Activated CD4-positive, alpha-beta T cell treated with anti-CD3 and anti-CD28 coated beads for 36 hours (primary cell): ENCODE measurements at regions not wholly inside any gene's neighbourhood (a gene's known extent, or its start where the extent isn't known, plus 50 kb on each side); places are given as distances from the start of the nearest gene placed in this dataset.

Source experiments
- ATAC-seq: fragments of 200-7000 bp; cut with Tn5 transposase; one replicate; pipeline ENCODE4 v1.10.0; 2021; ENCODE audit warnings: mild to moderate bottlenecking, moderate library complexity
- CTCF ChIA-PET: fragments of 350-600 bp; sonication (Branson Sonifier 250); formaldehyde crosslinking; loops from one replicate; lab custom pipeline; 2021; ENCODE audit warnings: antibody characterized with exemption; lab: Charles Lee
- POLR2A ChIA-PET: fragments of 350-600 bp; sonication (Branson Sonifier 250); formaldehyde crosslinking; loops from one replicate; lab custom pipeline; 2021; ENCODE audit warnings: antibody characterized with exemption, inconsistent platforms; lab: Charles Lee
- DNase-seq: peaks from one replicate; pipeline ENCODE4 v3.0.0-alpha.2; 2020
- H3K27ac Mint-ChIP-seq: one replicate; pipeline ENCODE4 v1.8.0; 2021; ENCODE audit warnings: mixed read lengths
- H3K27me3 Mint-ChIP-seq: one replicate; pipeline ENCODE4 v1.8.0; 2021; ENCODE audit warnings: mixed read lengths
- H3K36me3 Mint-ChIP-seq: one replicate; pipeline ENCODE4 v1.8.0; 2021; ENCODE audit warnings: low read depth, mixed read lengths
- H3K4me1 Mint-ChIP-seq: one replicate; pipeline ENCODE4 v1.8.0; 2021; ENCODE audit warnings: mixed read lengths
- H3K4me3 Mint-ChIP-seq: one replicate; pipeline ENCODE4 v1.8.0; 2021; ENCODE audit warnings: mild to moderate bottlenecking, moderate library complexity, mixed read lengths
- H3K9me3 Mint-ChIP-seq: one replicate; pipeline ENCODE4 v1.8.0; 2021; ENCODE audit warnings: low read depth, mixed read lengths
- intact Hi-C, 2 experiments: fragments of 100-400 bp; cut with DNase I in 1 of 2; cut with micrococcal nuclease in 1 of 2; formaldehyde crosslinking; loops; one replicate each; pipeline versions ENCODE4 v1.14.2 to v1.15.1; 2022 to 2024; cut with DNase I, micrococcal nuclease

DNA sequence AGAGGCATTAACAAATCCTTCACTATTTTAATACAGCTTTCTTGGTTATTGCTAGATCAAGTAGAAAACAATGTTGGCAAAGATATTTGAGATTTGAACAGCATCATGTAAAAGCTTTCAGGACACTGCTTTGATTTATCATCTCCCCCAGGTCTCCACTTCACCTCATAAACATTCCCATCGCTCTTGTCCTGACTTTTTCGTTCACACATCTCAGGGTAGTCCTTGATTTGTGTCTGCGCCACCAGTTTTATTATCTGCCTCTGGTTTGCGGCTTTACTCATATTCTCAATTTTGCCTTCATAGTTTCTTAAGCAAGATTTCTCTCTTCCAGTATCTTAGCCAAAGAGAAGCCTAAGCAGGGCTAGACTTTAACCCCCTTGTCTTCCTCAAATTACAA is 63.5 kb upstream of the ROR1 start:
- Mint-ChIP-seq H3K27me3 (peaks cover 21% of the 10 kb centered on the region), H3K27ac (no peak overlapping the region), H3K9me3 (no peaks in the 10 kb centered on the region), H3K36me3 (no peaks in the 10 kb centered on the region), H3K4me3 (no peak overlapping the region), H3K4me1 (no peaks in the 10 kb centered on the region)
- ChIA-PET POLR2A (no interaction called here), CTCF (interaction anchor here (0.9 kb wide), 1 partner anchor 18 kb away, joined by 3 read pairs; no protein-coding TSS in a partner anchor)
- DNase-seq (no peak), ATAC-seq (no peak)
- intact Hi-C loops = no loop called here

DNA sequence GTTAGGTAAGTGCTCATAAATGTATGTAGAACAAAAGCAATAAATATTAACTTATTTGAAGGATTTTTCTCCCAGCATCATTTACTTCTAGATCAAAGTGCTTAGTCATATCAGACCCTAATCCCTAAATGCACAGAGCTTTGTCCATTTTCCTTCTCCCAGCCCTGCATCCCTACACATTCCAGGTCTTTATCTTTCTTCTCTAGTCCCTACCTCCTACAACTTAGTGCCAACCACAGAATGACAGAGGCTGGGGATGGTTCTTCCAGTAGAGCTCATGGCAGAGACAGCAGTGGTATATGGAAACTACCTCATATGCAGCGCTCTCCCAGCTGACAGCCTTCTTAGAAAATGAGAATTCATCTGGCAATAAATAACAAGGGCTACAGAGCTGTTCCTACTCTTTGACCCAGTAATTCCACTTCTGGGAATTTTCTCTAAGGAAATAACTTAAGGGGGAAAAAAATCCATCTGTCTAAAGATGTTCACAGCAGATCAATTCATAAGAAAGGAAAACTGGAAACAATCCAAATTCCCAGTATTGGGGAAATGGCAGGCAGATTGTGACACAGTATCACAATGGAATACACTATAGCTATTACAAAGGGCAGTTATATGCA is 62.9 kb upstream of the ROR1 start:
- no peak overlapping the region for H3K27ac Mint-ChIP-seq
- no peaks in the 10 kb centered on the region for H3K4me1 Mint-ChIP-seq
- peaks cover 19% of the 10 kb centered on the region for H3K27me3 Mint-ChIP-seq
- DNase-seq = no peak
- no peaks in the 10 kb centered on the region for H3K36me3 Mint-ChIP-seq
- H3K4me3 Mint-ChIP-seq = no peak overlapping the region
- no peak for ATAC-seq
- H3K9me3 Mint-ChIP-seq = no peaks in the 10 kb centered on the region
- ChIA-PET CTCF (no interaction called here), POLR2A (no interaction called here)
- intact Hi-C loops = no loop called here

DNA sequence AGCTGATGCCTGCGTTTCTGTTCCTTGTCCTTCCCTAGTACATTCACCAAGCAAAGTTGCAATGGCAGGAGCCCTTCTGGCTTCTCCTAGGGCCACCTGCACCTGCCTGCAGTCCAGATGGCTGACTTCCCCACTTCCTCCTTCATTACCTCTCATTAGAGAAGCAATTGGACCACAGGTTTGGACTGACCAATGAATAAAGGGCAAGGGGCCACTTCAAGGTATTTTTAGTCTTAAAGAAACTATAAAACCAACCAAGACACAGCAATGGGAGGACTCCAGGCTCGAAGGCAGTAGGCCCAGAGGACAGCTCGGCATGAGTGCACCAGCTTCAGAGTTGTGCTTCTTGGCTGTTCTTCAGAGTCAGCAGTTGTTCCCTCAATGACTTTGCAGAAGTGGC is 60.8 kb upstream of the ROR1 start:
- Mint-ChIP-seq H3K27me3 (peaks cover 14% of the 10 kb centered on the region), H3K4me1 (no peaks in the 10 kb centered on the region), H3K27ac (no peak overlapping the region), H3K4me3 (no peak overlapping the region), H3K9me3 (no peaks in the 10 kb centered on the region), H3K36me3 (no peaks in the 10 kb centered on the region)
- ChIA-PET POLR2A (no interaction called here), CTCF (no interaction called here)
- ATAC-seq (no peak), DNase-seq (no peak)
- intact Hi-C loops = no loop called here

DNA sequence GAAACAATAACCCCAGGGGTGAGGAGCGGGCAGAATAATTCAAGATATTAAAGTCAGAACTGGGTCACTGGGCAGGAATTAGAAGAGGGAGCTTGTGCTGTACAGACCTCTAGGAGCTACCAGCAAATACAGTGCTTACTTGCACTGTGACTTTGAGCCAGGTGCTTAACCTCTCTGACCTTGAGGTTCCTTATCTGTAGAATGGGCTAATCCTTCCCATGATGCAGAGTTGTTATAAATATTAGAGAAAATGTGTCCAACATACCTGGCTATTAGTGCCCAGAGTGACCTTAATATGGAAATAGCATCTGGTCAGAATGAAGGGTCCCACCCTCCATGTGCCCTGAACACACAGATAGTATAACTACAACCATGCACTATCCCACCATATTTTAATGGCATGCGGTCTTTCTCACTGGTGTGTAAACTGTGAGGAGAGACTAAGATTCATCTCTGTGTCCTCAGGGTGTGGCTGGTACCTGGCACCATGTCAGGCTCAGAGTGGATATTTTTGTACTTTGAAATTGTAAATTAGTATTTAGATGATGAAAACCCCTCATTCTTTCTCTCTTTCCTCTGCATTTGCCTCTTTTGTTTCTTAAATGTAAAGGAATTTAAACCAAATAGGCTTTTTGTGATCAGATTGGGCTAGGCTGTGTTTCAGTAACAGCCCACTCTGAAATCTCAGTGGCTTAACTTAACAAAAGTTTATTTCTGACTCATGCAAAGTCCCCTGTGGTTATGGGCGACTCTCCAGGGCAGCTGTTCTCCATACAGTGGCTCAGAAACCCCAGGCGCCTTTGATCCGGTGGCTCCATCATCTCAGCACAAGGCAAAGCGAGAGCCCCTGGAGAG is 60.0 kb upstream of the ROR1 start:
- ChIA-PET POLR2A (no interaction called here), CTCF (interaction anchor here (0.6 to 0.7 kb wide), 2 partner anchors 52 to 200 kb away, joined by 3 read pairs; no protein-coding TSS in a partner anchor)
- Mint-ChIP-seq H3K27me3 (peaks cover 9% of the 10 kb centered on the region), H3K36me3 (no peaks in the 10 kb centered on the region), H3K9me3 (no peaks in the 10 kb centered on the region), H3K4me3 (no peak overlapping the region), H3K4me1 (no peaks in the 10 kb centered on the region), H3K27ac (no peak overlapping the region)
- ATAC-seq (no peak), DNase-seq (no peak)
- intact Hi-C loops = no loop called here

DNA sequence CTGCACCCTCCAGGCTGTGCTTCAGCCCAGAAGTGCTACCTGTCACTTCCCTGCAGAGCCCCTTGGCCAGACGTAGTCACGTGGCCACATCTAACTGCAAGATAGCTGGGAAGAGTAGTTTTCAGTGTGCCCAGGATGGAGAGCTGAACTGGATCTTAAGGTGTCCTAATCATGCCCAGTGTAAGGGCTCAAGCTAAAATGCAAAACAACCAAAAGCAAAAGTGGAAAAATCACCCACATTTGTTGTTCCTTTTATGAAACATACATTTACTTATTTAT is 59.4 kb upstream of the ROR1 start:
- H3K4me3 Mint-ChIP-seq = no peak overlapping the region
- ChIA-PET CTCF (interaction anchor here (0.6 to 0.7 kb wide), 2 partner anchors 52 to 200 kb away, joined by 3 read pairs; no protein-coding TSS in a partner anchor), POLR2A (no interaction called here)
- intact Hi-C loops = no loop called here
- H3K27ac Mint-ChIP-seq = no peak overlapping the region
- H3K4me1 Mint-ChIP-seq = no peaks in the 10 kb centered on the region
- peaks cover 4% of the 10 kb centered on the region for H3K27me3 Mint-ChIP-seq
- H3K9me3 Mint-ChIP-seq = no peaks in the 10 kb centered on the region
- H3K36me3 Mint-ChIP-seq = no peaks in the 10 kb centered on the region
- ATAC-seq (no peak), DNase-seq (no peak)

DNA sequence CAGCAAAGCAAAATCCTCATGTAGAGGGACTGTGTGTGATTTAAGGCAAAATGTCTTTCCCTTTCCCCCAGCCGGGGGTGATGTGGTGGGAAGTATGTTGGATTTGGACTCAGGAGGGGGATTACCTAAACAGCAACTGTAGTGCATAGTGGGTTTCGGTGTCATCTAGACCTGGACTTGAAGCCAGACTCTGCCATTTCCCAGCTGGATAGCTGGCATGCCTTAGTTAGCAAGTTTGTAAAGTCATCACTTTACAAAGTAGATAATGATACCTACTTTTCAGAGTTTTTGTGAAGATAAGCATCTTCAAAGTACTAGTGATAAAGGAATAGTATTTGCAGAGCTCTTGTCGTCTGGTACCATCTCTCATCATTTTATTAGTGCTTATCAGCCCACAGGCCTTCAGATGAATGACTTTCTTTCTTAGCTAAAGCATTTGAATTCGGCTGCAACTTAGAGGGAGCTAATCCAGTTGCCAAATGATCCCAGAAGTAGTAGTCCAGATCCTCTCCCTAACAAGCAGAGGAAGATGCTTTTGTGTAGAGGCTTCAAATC is 56.2 kb upstream of the ROR1 start:
- no peaks in the 10 kb centered on the region for H3K9me3 Mint-ChIP-seq
- H3K27ac Mint-ChIP-seq = no peak overlapping the region
- ChIA-PET CTCF (interaction anchor here (0.8 to 0.9 kb wide), 3 partner anchors 12 to 37 kb away, joined by 3 to 4 read pairs (median 3); no protein-coding TSS in a partner anchor), POLR2A (no interaction called here)
- ATAC-seq = no peak
- peaks cover 4% of the 10 kb centered on the region for H3K27me3 Mint-ChIP-seq
- intact Hi-C loops = no loop called here
- no peak overlapping the region for H3K4me3 Mint-ChIP-seq
- no peaks in the 10 kb centered on the region for H3K36me3 Mint-ChIP-seq
- no peak for DNase-seq
- no peaks in the 10 kb centered on the region for H3K4me1 Mint-ChIP-seq

DNA sequence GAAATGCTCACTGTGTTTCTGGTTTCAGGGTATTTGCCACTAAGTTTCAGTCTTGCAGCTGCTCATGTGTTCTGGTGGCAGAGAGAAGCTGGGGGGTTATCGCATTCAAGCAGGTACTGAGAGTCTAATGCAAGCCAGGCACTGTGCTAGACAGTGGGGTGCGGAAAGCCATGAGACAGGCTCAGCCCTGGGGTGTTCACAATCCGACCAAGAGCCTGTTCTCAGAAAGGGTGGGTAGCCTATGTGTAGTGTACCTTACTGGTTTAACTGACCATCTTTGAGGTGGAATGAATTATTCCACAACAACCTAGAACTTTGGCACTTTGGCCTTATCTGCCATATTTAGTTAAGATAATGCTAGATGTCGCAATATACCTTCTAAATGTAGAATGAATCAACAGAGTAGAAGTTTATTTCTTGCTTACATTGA is 55.3 kb upstream of the ROR1 start:
- intact Hi-C loops = no loop called here
- H3K9me3 Mint-ChIP-seq = no peaks in the 10 kb centered on the region
- no peaks in the 10 kb centered on the region for H3K4me1 Mint-ChIP-seq
- H3K27ac Mint-ChIP-seq = no peak overlapping the region
- CTCF ChIA-PET = interaction anchor here (0.8 to 1.2 kb wide), 2 partner anchors 27 to 36 kb away, joined by 3 to 6 read pairs; no protein-coding TSS in a partner anchor
- DNase-seq (no peak), ATAC-seq (no peak)
- peaks cover 2% of the 10 kb centered on the region for H3K27me3 Mint-ChIP-seq
- no peaks in the 10 kb centered on the region for H3K36me3 Mint-ChIP-seq
- POLR2A ChIA-PET = no interaction called here
- no peak overlapping the region for H3K4me3 Mint-ChIP-seq

DNA sequence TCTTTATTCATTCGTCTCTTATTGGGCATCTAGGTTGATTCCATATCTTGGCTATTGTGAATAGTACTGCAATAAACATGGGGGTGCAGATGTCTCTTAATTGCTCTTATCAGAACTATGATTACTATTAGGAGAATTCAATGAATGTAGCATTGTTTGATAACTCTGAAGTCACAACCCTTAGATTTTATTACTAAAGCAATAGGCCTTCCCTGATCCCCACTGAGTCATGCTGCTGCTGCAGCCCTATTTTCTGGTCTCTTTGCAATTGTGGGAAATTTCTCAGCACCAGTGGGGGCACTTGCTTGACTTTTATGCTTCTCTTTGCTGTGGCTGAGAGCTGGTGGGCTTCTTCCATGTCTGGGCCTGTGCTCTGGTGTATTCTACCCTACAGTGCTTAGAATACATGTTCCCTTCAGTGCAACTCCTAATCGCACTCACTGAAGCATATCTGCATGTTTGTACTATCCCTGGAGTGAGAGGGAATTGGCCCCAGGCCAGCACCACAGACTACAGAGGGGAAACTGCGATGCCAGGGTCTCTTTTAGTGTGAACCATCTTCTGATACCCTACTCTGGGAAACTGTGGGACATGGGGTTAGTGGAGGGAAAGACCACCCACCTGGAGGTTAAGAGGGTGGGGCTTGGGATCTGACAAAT is 52.2 kb upstream of the ROR1 start:
- intact Hi-C loops = no loop called here
- H3K27ac Mint-ChIP-seq = no peak overlapping the region

DNA sequence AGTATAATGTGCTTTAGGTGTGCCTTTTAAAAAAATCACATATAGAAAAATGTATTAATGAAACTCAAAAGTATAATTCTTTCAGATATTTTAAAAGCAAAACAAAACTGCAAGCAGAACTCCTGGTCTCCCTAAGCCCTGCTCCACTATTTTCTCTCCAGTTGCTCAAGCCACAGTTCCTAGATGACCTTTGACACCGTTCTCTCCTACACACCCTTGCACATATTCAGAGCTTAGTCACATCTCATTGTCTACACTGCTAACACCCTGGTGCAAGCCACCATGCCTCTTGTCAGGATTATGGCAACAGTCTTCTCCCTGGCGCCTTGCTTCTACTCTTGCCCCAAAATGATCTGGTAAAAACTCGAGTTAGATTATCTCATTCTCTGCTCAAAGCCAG is 50.2 kb upstream of the ROR1 start:
- ATAC-seq = no peak
- ChIA-PET POLR2A (no interaction called here), CTCF (interaction anchor here (0.6 kb wide), 1 partner anchor 523 kb away, joined by 3 read pairs; no protein-coding TSS in a partner anchor)
- no peak overlapping the region for H3K4me3 Mint-ChIP-seq
- H3K4me1 Mint-ChIP-seq = no peaks in the 10 kb centered on the region
- no peaks in the 10 kb centered on the region for H3K27me3 Mint-ChIP-seq
- no peak overlapping the region for H3K27ac Mint-ChIP-seq
- no peaks in the 10 kb centered on the region for H3K36me3 Mint-ChIP-seq
- intact Hi-C loops = no loop called here
- DNase-seq = no peak
- H3K9me3 Mint-ChIP-seq = no peaks in the 10 kb centered on the region

More for the DNA sequence above, 52.2 kb upstream of the ROR1 start:
- Mint-ChIP-seq H3K4me1 (no peaks in the 10 kb centered on the region), H3K36me3 (no peaks in the 10 kb centered on the region), H3K27me3 (no peaks in the 10 kb centered on the region), H3K4me3 (no peak overlapping the region), H3K9me3 (no peaks in the 10 kb centered on the region)
- ChIA-PET POLR2A (no interaction called here), CTCF (no interaction called here)
- DNase-seq (no peak), ATAC-seq (no peak)
